Tibial nerve (tissue), 4 donors: ENCODE measurements at regions not wholly inside any gene's neighbourhood (a gene's known extent, or its start where the extent isn't known, plus 50 kb on each side); places are given as distances from the start of the nearest gene placed in this dataset.

ENCODE experiments used
- DNase-seq, 2 donors: peaks; one replicate each; pipeline ENCODE4 v3.0.0-alpha.2; 2019; ENCODE audit warnings: low spot score in 2 of 2
- H3K27ac ChIP-seq, 4 donors: fragments of 200-600 bp; sonication (generic) in 3 of 4; one replicate each; pipeline ENCODE4 v1.5.1; 2017 to 2019; ENCODE audit warnings: mild to moderate bottlenecking in 1 of 4
- H3K27me3 ChIP-seq, 2 donors: fragments of 200-600 bp; sonication (generic) in 1 of 2; one replicate each; pipeline versions ENCODE4 v1.5.1 to v1.6.0; 2017 to 2019
- H3K36me3 ChIP-seq, 3 donors: fragments of 200-600 bp; sonication (generic); one replicate each; pipeline ENCODE4 v1.5.1; 2018 to 2019
- H3K4me1 ChIP-seq, 4 donors: fragments of 200-600 bp; sonication (generic) in 3 of 4; one replicate each; pipeline ENCODE4 v1.5.1; 2017 to 2019
- H3K4me3 ChIP-seq, 4 donors: fragments of 200-600 bp; sonication (generic) in 3 of 4; one replicate each; pipeline ENCODE4 v1.5.1; 2017 to 2019; ENCODE audit warnings: mild to moderate bottlenecking in 1 of 4, moderate library complexity in 1 of 4
- H3K9me3 ChIP-seq, 4 donors: fragments of 200-600 bp; sonication (generic) in 3 of 4; one replicate each; pipeline ENCODE4 v1.5.1; 2017 to 2019
- CTCF ChIP-seq, 5 experiments: fragments of 200-600 bp in 3 of 5; fragments of 450-650 bp in 2 of 5; sonication (generic) in 3 of 5; IDR thresholded peaks; one replicate each; pipeline ENCODE4 v1.5.1; 2016 to 2019; ENCODE audit warnings: antibody characterized with exemption in 5 of 5, mild to moderate bottlenecking in 3 of 5, moderate library complexity in 2 of 5
- EP300 ChIP-seq, 2 donors: sonication (generic); formaldehyde crosslinking; IDR thresholded peaks; one replicate each; pipeline ENCODE4 v1.6.1; 2017; ENCODE audit warnings: antibody characterized with exemption in 2 of 2, mild to moderate bottlenecking in 1 of 2
- POLR2A ChIP-seq, 2 donors: fragments of 450-650 bp; IDR thresholded peaks; one replicate each; pipeline ENCODE4 v1.6.1; 2017; ENCODE audit warnings: antibody characterized with exemption in 2 of 2, mild to moderate bottlenecking in 2 of 2, moderate library complexity in 2 of 2
- WGBS, 2 donors: methylation state at CpG; one replicate each; pipeline ENCODE4 v1.1.5; 2018; 5-methylcytosine and 5-hydroxymethylcytosine counted together

GRCh38 chr14:71620401-71620800 lies 311.8 kb upstream of the RGS6 start:
- WGBS, 2 donors, result 92 to 97% methylated on average over 2 of the region's 2 CpGs

GRCh38 chr14:71621276-71621675 lies 311.0 kb upstream of the RGS6 start:
- WGBS, 2 donors, result 78 to 84% methylated on average over 4 of the region's 4 CpGs
- DNase-seq, result no peak

More at GRCh38 chr14:71620401-71620800, 311.8 kb upstream of the RGS6 start:
- Histone ChIP-seq H3K27ac (no peak overlapping the region), H3K27me3 (no peaks in the 10 kb centered on the region), H3K36me3 (peaks cover 0 to 49% (median 0%) of the 10 kb centered on the region in 3 donors), H3K9me3 (no peaks in the 10 kb centered on the region), H3K4me1 (peaks cover 0 to 8% (median 0%) of the 10 kb centered on the region in 4 donors), H3K4me3 (no peak overlapping the region)
- no peak for DNase-seq
- TF ChIP-seq EP300 (IDR thresholded peaks at IDR 0.05) (no peak), POLR2A (IDR thresholded peaks at IDR 0.05) (no peak), CTCF (IDR thresholded peaks at IDR 0.05) (no peak)

GRCh38 chr14:71621980-71622605 lies 310.1 kb upstream of the RGS6 start:
- no peak overlapping the region for H3K27ac ChIP-seq
- no peaks in the 10 kb centered on the region for H3K9me3 ChIP-seq
- no peak for DNase-seq
- H3K4me1 ChIP-seq, result peaks cover 0 to 8% (median 0%) of the 10 kb centered on the region in 4 donors
- H3K36me3 ChIP-seq, result peaks cover 0 to 49% (median 0%) of the 10 kb centered on the region in 3 donors
- WGBS, 2 donors, result 73 to 82% methylated on average over 4 of the region's 4 CpGs
- H3K27me3 ChIP-seq, result no peaks in the 10 kb centered on the region
- TF ChIP-seq POLR2A (IDR thresholded peaks at IDR 0.05) (no peak), CTCF (IDR thresholded peaks at IDR 0.05) (no peak), EP300 (IDR thresholded peaks at IDR 0.05) (no peak)
- H3K4me3 ChIP-seq, result no peak overlapping the region

More at GRCh38 chr14:71621276-71621675, 311.0 kb upstream of the RGS6 start:
- H3K36me3 ChIP-seq, result peaks cover 0 to 49% (median 0%) of the 10 kb centered on the region in 3 donors
- H3K27me3 ChIP-seq, result no peaks in the 10 kb centered on the region
- peaks cover 0 to 8% (median 0%) of the 10 kb centered on the region in 4 donors for H3K4me1 ChIP-seq
- H3K27ac ChIP-seq, result no peak overlapping the region
- H3K4me3 ChIP-seq, result no peak overlapping the region
- no peaks in the 10 kb centered on the region for H3K9me3 ChIP-seq
- no peak for TF ChIP-seq POLR2A (IDR thresholded peaks at IDR 0.05)
- TF ChIP-seq CTCF (IDR thresholded peaks at IDR 0.05), result no peak
- TF ChIP-seq EP300 (IDR thresholded peaks at IDR 0.05), result no peak

- WGBS, 2 donors, result 77 to 88% methylated on average over 4 to 8 of the region's 8 CpGs
- Histone ChIP-seq H3K4me1 (peaks cover 0 to 8% (median 0%) of the 10 kb centered on the region in 4 donors), H3K4me3 (no peak overlapping the region), H3K27ac (no peak overlapping the region), H3K9me3 (no peaks in the 10 kb centered on the region), H3K36me3 (peaks cover 0 to 47% (median 0%) of the 10 kb centered on the region in 3 donors), H3K27me3 (no peaks in the 10 kb centered on the region)
- no peak for DNase-seq
- no peak for TF ChIP-seq EP300 (IDR thresholded peaks at IDR 0.05)
- TF ChIP-seq POLR2A (IDR thresholded peaks at IDR 0.05), result no peak
- no peak for TF ChIP-seq CTCF (IDR thresholded peaks at IDR 0.05)
Measured at GRCh38 chr14:71623939-71624338, 308.3 kb upstream of the RGS6 start.

- Histone ChIP-seq H3K4me3 (no peak overlapping the region), H3K36me3 (peaks cover 0 to 34% (median 0%) of the 10 kb centered on the region in 3 donors), H3K27ac (no peak overlapping the region), H3K27me3 (no peaks in the 10 kb centered on the region), H3K4me1 (peaks cover 0 to 15% (median 0%) of the 10 kb centered on the region in 4 donors), H3K9me3 (no peaks in the 10 kb centered on the region)
- no peak for DNase-seq
- WGBS, 2 donors, result 94 to 95% methylated on average over 6 of the region's 6 CpGs
- no peak for TF ChIP-seq EP300 (IDR thresholded peaks at IDR 0.05)
- no peak for TF ChIP-seq POLR2A (IDR thresholded peaks at IDR 0.05)
- no peak for TF ChIP-seq CTCF (IDR thresholded peaks at IDR 0.05)
Measured at GRCh38 chr14:71625175-71625574, 307.1 kb upstream of the RGS6 start.
